Naive thymus-derived CD4-positive, alpha-beta T cell (primary cell): ENCODE measurements at regions not wholly inside any gene's neighbourhood (a gene's known extent, or its start where the extent isn't known, plus 50 kb on each side); places are given as distances from the start of the nearest gene placed in this dataset.

ENCODE experiments used
- ATAC-seq: fragments of 150-1000 bp; cut with Tn5 transposase; 2 replicates; pipeline ENCODE4 v1.10.0; 2021; ENCODE audit warnings: mild to moderate bottlenecking, moderate library complexity
- CTCF ChIA-PET: fragments of 350-600 bp; sonication (Branson Sonifier 250); formaldehyde crosslinking; loops from one replicate; lab custom pipeline; 2021; ENCODE audit warnings: antibody characterized with exemption; lab: Charles Lee
- POLR2A ChIA-PET: fragments of 350-600 bp; sonication (Branson Sonifier 250); formaldehyde crosslinking; loops from one replicate; lab custom pipeline; 2021; ENCODE audit warnings: antibody characterized with exemption, inconsistent platforms; lab: Charles Lee
- DNase-seq, 9 donors: peaks; one replicate each; pipeline versions ENCODE4 v3.0.0 to v3.0.0-alpha.2; 2020 to 2022; ENCODE audit warnings: mixed read lengths in 1 of 9
- H3K27ac ChIP-seq: one replicate; pipeline ENCODE4 v1.7.0; 2013; ENCODE audit warnings: mild to moderate bottlenecking, low read depth, low read length, moderate library complexity
- H3K27me3 ChIP-seq, 2 donors: one replicate each; pipeline ENCODE4 v1.7.0; 2013; ENCODE audit warnings: low read length in 2 of 2, mild to moderate bottlenecking in 2 of 2, moderate library complexity in 2 of 2; ENCODE audit not compliant: control insufficient read depth in 2 of 2, insufficient read depth in 2 of 2
- H3K36me3 ChIP-seq, 3 experiments: 1 replicate in 2 of 3; 2 replicates in 1 of 3; pipeline ENCODE4 v1.7.0; 2013; ENCODE audit warnings: low read length in 3 of 3, mild to moderate bottlenecking in 3 of 3, moderate library complexity in 1 of 3; ENCODE audit not compliant: insufficient read depth in 3 of 3, control insufficient read depth in 2 of 3
- H3K4me1 ChIP-seq, 2 donors: one replicate each; pipeline ENCODE4 v1.7.0; 2013; ENCODE audit warnings: low read length in 2 of 2, mild to moderate bottlenecking in 2 of 2, moderate library complexity in 1 of 2; ENCODE audit not compliant: control insufficient read depth in 2 of 2, insufficient read depth in 2 of 2
- H3K4me3 ChIP-seq: 2 replicates; pipeline ENCODE4 v1.7.0; 2013; ENCODE audit warnings: mild to moderate bottlenecking, low read length
- H3K9me3 ChIP-seq, 3 experiments: 1 replicate in 2 of 3; 2 replicates in 1 of 3; pipeline ENCODE4 v1.7.0; 2013; ENCODE audit warnings: low read length in 3 of 3; ENCODE audit not compliant: control insufficient read depth in 2 of 3
- H3K27ac Mint-ChIP-seq, 9 donors: one replicate each; pipeline ENCODE4 v1.8.0; 2020 to 2022; ENCODE audit warnings: mixed read lengths in 9 of 9, mild to moderate bottlenecking in 8 of 9, moderate library complexity in 5 of 9, inconsistent platforms in 2 of 9
- H3K27me3 Mint-ChIP-seq, 5 donors: one replicate each; pipeline ENCODE4 v1.8.0; 2021 to 2022; ENCODE audit warnings: mixed read lengths in 5 of 5, mild to moderate bottlenecking in 1 of 5
- H3K36me3 Mint-ChIP-seq, 5 donors: one replicate each; pipeline ENCODE4 v1.8.0; 2020 to 2022; ENCODE audit warnings: mixed read lengths in 5 of 5, mild to moderate bottlenecking in 3 of 5, inconsistent platforms in 1 of 5
- H3K4me1 Mint-ChIP-seq, 7 donors: one replicate each; pipeline ENCODE4 v1.8.0; 2020 to 2022; ENCODE audit warnings: mixed read lengths in 7 of 7, mild to moderate bottlenecking in 3 of 7, inconsistent platforms in 1 of 7
- H3K4me3 Mint-ChIP-seq, 10 donors: one replicate each; pipeline ENCODE4 v1.8.0; 2020 to 2022; ENCODE audit warnings: mild to moderate bottlenecking in 10 of 10, mixed read lengths in 10 of 10, moderate library complexity in 6 of 10, inconsistent platforms in 2 of 10
- H3K9me3 Mint-ChIP-seq, 11 donors: one replicate each; pipeline ENCODE4 v1.8.0; 2020 to 2022; ENCODE audit warnings: mixed read lengths in 11 of 11, mild to moderate bottlenecking in 4 of 11, inconsistent platforms in 1 of 11, moderate library complexity in 1 of 11
- intact Hi-C, 2 donors: fragments of 100-400 bp; cut with micrococcal nuclease; formaldehyde crosslinking; loops; one replicate each; pipeline ENCODE4 v1.15.1; 2023

GRCh38 chr2:2846332-2847208 is 515.5 kb upstream of the MYT1L start:
- Mint-ChIP-seq H3K4me3 (no peak overlapping the region), H3K9me3 (no peaks in the 10 kb centered on the region), H3K27me3 (no peaks in the 10 kb centered on the region), H3K27ac (no peak overlapping the region), H3K4me1 (no peaks in the 10 kb centered on the region), H3K36me3 (no peaks in the 10 kb centered on the region)
- no peak overlapping the region for H3K27ac ChIP-seq
- ATAC-seq, result no peak
- POLR2A ChIA-PET, result no interaction called here
- no peaks in the 10 kb centered on the region for H3K9me3 ChIP-seq
- H3K4me1 ChIP-seq, result no peaks in the 10 kb centered on the region
- no peaks in the 10 kb centered on the region for H3K27me3 ChIP-seq
- no peak for DNase-seq
- no peaks in the 10 kb centered on the region for H3K36me3 ChIP-seq
- CTCF ChIA-PET, result no interaction called here
- intact Hi-C loops, result loop anchor here in 1 of 2 donors (10.0 kb wide), 1 partner anchor 458 kb away; no protein-coding TSS in a partner anchor
- H3K4me3 ChIP-seq, result no peak overlapping the region

DNA sequence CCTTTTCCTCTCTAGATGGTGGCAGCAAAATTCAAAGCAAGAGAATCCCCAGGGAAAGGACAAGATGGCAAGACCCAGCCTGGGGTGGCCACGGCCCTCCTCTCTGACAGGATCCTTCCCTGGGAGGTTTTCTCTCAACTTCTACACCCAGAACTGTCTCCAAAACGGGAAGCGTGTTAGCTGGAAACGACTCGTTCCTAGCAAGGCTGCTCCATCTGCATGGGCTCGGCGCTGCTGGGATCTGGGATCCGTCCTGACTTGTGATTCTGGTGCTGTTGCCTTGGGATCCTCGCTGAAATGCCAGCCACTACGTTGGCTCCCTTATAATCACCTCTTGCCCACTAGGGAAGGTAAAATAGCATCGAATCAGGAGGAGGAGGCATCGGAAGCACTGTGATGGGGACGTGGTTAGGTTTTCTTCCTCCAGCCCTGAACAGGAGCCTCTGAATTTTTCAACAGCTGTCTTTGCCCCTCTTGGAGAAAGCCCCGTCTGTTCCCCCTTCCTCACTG is 514.8 kb upstream of the MYT1L start:
- Mint-ChIP-seq H3K9me3 (no peaks in the 10 kb centered on the region), H3K4me3 (no peak overlapping the region), H3K36me3 (no peaks in the 10 kb centered on the region), H3K4me1 (no peaks in the 10 kb centered on the region), H3K27me3 (no peaks in the 10 kb centered on the region), H3K27ac (no peak overlapping the region)
- H3K27ac ChIP-seq, result no peak overlapping the region
- no peak overlapping the region for H3K4me3 ChIP-seq
- no peaks in the 10 kb centered on the region for H3K9me3 ChIP-seq
- H3K36me3 ChIP-seq, result no peaks in the 10 kb centered on the region
- no peaks in the 10 kb centered on the region for H3K27me3 ChIP-seq
- POLR2A ChIA-PET, result no interaction called here
- intact Hi-C loops, result loop anchor here in 1 of 2 donors (10.0 kb wide), 1 partner anchor 459 kb away; no protein-coding TSS in a partner anchor
- CTCF ChIA-PET, result no interaction called here
- ATAC-seq (no peak), DNase-seq (no peak)
- no peaks in the 10 kb centered on the region for H3K4me1 ChIP-seq

DNA sequence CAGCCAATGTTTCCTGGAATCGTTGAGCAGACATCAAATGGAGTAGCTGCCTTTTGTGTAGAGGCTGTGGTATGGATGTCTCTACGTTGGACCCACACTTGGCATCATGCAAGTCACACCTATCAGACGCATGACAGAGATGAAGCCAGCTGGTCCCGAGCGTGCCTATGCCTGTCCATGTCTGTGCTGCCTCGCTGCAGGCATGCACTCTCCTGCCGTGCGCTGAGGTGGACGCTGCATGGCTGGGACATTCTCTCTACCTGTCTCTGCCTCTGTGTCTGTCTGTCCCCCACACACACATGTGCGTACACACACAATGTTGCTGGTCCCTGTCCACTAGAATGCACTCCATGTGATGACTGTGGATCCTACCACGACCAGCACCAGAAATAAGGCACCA is 514.2 kb upstream of the MYT1L start:
- no peak overlapping the region for H3K4me3 ChIP-seq
- H3K9me3 Mint-ChIP-seq, result no peaks in the 10 kb centered on the region
- no peak overlapping the region for H3K4me3 Mint-ChIP-seq
- no peak overlapping the region for H3K27ac ChIP-seq
- no peak overlapping the region for H3K27ac Mint-ChIP-seq
- H3K9me3 ChIP-seq, result no peaks in the 10 kb centered on the region
- no peaks in the 10 kb centered on the region for H3K36me3 Mint-ChIP-seq
- DNase-seq, result no peak
- ChIA-PET CTCF (no interaction called here), POLR2A (no interaction called here)
- no peaks in the 10 kb centered on the region for H3K4me1 Mint-ChIP-seq
- H3K36me3 ChIP-seq, result no peaks in the 10 kb centered on the region
- no peaks in the 10 kb centered on the region for H3K27me3 Mint-ChIP-seq
- ATAC-seq, result no peak
- no peaks in the 10 kb centered on the region for H3K27me3 ChIP-seq
- intact Hi-C loops, result loop anchor here in 1 of 2 donors (10.0 kb wide), 1 partner anchor 460 kb away; no protein-coding TSS in a partner anchor
- H3K4me1 ChIP-seq, result no peaks in the 10 kb centered on the region

GRCh38 chr2:2843969-2844548 is 513.0 kb upstream of the MYT1L start:
- ATAC-seq, result no peak
- Histone ChIP-seq H3K9me3 (no peaks in the 10 kb centered on the region), H3K27ac (no peak overlapping the region), H3K27me3 (no peaks in the 10 kb centered on the region), H3K4me3 (no peak overlapping the region), H3K36me3 (no peaks in the 10 kb centered on the region), H3K4me1 (no peaks in the 10 kb centered on the region)
- no peak for DNase-seq
- intact Hi-C loops, result loop anchor here in 1 of 2 donors (10.0 kb wide), 1 partner anchor 461 kb away; no protein-coding TSS in a partner anchor
- no peaks in the 10 kb centered on the region for H3K36me3 Mint-ChIP-seq
- no peaks in the 10 kb centered on the region for H3K9me3 Mint-ChIP-seq
- no peak overlapping the region for H3K27ac Mint-ChIP-seq
- no peak overlapping the region for H3K4me3 Mint-ChIP-seq
- H3K27me3 Mint-ChIP-seq, result no peaks in the 10 kb centered on the region
- ChIA-PET POLR2A (no interaction called here), CTCF (no interaction called here)
- no peaks in the 10 kb centered on the region for H3K4me1 Mint-ChIP-seq

GRCh38 chr2:2842466-2842865 is 511.4 kb upstream of the MYT1L start:
- no peak for ATAC-seq

GRCh38 chr2:2840681-2841300 is 509.7 kb upstream of the MYT1L start:
- DNase-seq, result no peak
- Mint-ChIP-seq H3K27ac (no peak overlapping the region), H3K4me1 (peaks cover 0 to 2% (median 0%) of the 10 kb centered on the region in 7 donors), H3K27me3 (peaks cover 0 to 5% (median 0%) of the 10 kb centered on the region in 5 donors), H3K36me3 (no peaks in the 10 kb centered on the region), H3K4me3 (no peak overlapping the region), H3K9me3 (peaks cover 0 to 5% (median 0%) of the 10 kb centered on the region in 11 donors)
- Histone ChIP-seq H3K27ac (no peak overlapping the region), H3K27me3 (no peaks in the 10 kb centered on the region), H3K4me1 (no peaks in the 10 kb centered on the region), H3K36me3 (no peaks in the 10 kb centered on the region), H3K9me3 (no peaks in the 10 kb centered on the region), H3K4me3 (no peak overlapping the region)
- CTCF ChIA-PET, result no interaction called here
- no peak for ATAC-seq
- POLR2A ChIA-PET, result no interaction called here
- intact Hi-C loops, result loop anchor here in 1 of 2 donors (10.0 kb wide), 1 partner anchor 464 kb away; no protein-coding TSS in a partner anchor

More at GRCh38 chr2:2842466-2842865, 511.4 kb upstream of the MYT1L start:
- Mint-ChIP-seq H3K36me3 (no peaks in the 10 kb centered on the region), H3K27ac (no peak overlapping the region), H3K9me3 (peaks cover 0 to 5% (median 0%) of the 10 kb centered on the region in 11 donors), H3K4me1 (peaks cover 0 to 2% (median 0%) of the 10 kb centered on the region in 7 donors), H3K4me3 (no peak overlapping the region), H3K27me3 (peaks cover 0 to 5% (median 0%) of the 10 kb centered on the region in 5 donors)
- CTCF ChIA-PET, result no interaction called here
- no peak overlapping the region for H3K27ac ChIP-seq
- DNase-seq, result no peak
- H3K4me1 ChIP-seq, result no peaks in the 10 kb centered on the region
- no peak overlapping the region for H3K4me3 ChIP-seq
- no peaks in the 10 kb centered on the region for H3K9me3 ChIP-seq
- intact Hi-C loops, result loop anchor here in 1 of 2 donors (10.0 kb wide), 1 partner anchor 462 kb away; no protein-coding TSS in a partner anchor
- POLR2A ChIA-PET, result no interaction called here
- no peaks in the 10 kb centered on the region for H3K27me3 ChIP-seq
- H3K36me3 ChIP-seq, result no peaks in the 10 kb centered on the region
